Medulla oblongata (tissue), 1 donor: ENCODE measurements at regions not wholly inside any gene's neighbourhood (a gene's known extent, or its start where the extent isn't known, plus 50 kb on each side); places are given as distances from the start of the nearest gene placed in this dataset.
"Not testable (repeated sequence)": the region's sequence is repeated elsewhere in the genome, so short reads cannot be mapped to it uniquely, and the experiment has no call there.

Source experiments
- DNase-seq: peaks from one replicate; pipeline ENCODE4 v3.0.0-alpha.2; 2015; ENCODE audit errors: extremely low spot score

- no peak for DNase-seq
Observed at GRCh38 chr13:74731731-74732130, 597.5 kb upstream of the KLF12 start.

DNA sequence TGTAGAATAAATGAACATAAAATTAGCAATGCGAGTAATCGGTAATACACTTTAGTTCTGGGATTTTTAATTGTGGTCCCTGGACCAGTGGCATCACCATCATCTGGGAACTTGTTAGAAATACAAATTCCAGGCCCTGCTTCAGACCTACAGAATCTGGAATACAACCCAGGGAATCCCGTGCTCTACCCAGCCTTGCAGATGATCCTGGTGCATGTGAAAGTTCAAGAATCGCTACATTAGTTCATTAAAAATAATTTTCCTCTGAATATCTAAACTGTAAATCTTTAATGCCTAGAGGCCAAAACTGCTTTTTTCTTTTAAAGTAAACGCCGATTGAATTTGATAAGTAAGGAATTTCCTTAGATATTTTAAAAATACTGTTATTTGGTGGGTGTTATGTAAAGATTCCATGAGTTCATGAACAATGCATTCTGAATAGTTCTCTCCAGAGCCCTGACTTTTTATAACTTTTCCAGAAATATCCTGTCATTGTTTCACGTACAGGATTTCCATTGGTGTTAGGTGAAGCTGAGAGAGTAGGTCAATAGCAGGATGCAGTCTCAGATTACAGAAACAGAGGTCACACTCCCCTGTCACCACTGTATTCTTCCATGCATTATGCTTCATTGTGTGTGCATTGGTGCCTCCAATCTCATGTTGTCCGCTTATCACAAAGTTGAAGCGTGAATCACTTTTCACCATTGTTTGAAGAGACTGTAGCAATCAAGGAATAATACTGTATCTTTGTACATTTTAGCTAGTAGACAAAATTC is 596.5 kb upstream of the KLF12 start:
- no peak for DNase-seq

- no peak for DNase-seq
Observed at GRCh38 chr13:74726206-74726605, 592.0 kb upstream of the KLF12 start.

DNA sequence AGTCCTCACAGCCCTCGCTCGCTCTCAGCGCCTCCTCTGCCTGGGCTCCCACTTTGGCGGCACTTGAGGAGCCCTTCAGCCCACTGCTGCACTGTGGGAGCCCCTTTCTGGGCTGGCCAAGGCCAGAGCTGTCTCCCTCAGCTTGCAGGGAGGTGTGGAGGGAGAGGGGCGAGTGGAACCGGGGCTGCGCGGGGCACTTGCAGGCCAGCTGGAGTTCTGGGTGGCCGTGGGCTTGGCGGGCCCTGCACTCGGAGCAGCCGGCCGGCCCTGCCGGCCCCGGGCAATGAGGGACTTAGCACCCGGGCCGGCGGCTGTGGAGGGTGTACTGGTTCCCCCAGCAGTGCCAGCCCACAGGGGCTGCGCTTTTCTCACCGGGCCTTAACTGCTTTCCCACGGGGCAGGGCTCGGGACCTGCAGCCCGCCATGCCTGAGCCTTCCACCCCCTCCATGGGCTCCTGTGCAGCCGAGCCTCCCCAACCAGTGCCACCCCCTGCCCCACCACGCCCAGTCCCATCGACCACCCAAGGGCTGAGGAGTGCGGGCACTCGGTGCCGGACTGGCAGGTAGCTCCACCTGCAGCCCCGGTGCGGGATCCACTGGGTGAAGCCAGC is 584.1 kb upstream of the KLF12 start:
- DNase-seq: not testable (repeated sequence)

DNA sequence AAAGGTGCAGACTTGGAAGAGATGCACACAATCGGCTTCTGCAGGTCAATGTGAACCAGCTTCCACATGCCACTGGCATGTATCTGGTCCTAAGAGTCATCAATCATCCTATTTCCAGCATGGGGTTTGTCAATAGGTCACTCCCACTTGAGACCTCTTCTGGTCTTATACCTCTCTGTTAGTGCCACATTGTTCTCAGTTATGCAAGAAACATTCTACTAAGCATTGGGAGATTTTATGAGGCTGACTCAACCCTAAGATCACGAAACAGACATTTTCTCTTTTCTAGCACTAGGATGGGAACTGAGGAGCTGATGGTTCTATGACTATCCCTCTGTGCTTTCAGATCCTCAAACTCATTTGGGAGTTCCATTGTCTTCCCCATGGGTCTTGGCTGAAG is 581.5 kb upstream of the KLF12 start:
- no peak for DNase-seq

DNA sequence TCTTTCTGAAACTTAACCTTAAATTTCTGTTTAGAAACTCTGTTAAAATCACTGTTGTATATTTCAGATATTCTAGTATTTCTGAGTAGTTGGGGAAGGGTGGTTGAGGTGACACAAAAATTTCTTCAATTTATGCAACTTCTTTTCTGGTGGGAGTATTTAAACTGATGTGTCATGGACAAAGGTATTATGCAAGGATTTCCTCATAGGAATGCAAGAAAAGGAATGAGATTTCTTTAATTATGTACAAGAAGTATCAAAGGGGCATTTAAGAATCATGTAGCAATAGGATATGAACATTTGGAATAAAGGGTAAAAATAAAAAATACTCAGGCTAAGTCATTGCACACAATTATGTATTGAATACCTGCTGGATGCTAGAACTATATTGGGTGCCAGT is 575.8 kb upstream of the KLF12 start:
- no peak for DNase-seq

- DNase-seq: no peak
Observed at GRCh38 chr13:74709226-74709625, 575.0 kb upstream of the KLF12 start.

GRCh38 chr13:74708629-74709028 is 574.4 kb upstream of the KLF12 start:
- DNase-seq: no peak

- DNase-seq: no peak
Observed at GRCh38 chr13:74707291-74707690, 573.1 kb upstream of the KLF12 start.

GRCh38 chr13:74706801-74707200 is 572.6 kb upstream of the KLF12 start:
- DNase-seq: no peak

- DNase-seq: no peak
Observed at GRCh38 chr13:74705438-74705837, 571.2 kb upstream of the KLF12 start.

DNA sequence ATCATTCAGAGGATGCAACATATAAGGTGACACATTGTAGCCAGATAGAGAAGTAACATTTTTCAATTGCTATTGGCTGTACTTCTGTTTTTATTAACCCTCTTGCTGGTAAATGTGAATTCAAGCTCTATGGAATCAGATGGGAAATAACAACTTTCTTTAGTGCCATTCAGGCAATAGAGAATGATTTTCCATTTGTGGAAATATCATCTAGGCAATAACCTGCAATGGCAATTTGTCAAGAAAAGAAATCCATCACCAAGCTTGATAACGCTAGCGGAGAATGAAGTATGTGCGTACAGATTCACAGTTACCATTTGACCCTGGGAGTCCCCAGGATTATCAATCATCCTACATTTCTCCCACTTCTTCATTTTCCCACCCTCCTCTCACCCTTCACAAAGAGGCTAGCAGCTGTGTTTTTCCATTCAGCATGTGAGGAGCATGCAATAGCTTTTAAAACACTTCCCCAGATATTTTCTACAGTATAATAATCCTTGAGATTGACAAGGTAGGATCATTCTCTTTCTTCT is 569.7 kb upstream of the KLF12 start:
- no peak for DNase-seq

DNA sequence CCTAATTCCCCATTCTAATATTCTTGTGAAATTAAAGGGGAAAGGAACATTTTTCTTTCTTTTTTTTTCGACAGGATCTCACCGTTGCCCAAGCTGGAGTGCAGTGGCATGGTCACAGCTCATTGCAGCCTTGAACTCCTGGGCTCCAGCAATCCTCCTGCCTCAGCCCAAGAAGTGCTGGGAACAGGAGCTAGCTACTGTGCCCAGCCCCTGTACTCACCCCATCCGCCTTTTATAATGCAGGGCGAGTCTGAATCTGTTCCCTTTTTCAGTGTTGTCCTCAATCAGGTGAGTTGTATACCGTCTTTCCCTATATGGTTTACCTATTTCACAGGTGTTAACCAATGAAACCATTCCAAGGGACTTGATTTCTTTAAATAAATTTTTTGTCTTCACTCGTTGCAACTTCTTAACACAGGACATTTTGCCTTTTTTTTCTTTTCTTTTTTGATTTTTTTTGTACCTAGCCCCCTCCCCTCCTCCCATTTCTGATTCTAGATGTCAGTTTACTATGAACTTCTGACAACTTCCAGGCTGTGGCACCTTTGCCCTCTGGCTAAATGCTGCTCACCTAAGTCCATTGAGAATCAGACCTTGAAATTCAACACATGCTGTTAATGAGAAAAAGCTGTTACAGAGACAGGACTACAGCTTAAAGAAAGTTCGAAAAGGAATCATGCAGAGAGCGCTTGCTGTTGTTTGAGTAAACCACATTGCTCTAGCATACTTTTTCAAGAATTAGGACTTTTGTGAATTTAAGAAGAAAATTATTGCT is 562.1 kb upstream of the KLF12 start:
- no peak for DNase-seq

DNA sequence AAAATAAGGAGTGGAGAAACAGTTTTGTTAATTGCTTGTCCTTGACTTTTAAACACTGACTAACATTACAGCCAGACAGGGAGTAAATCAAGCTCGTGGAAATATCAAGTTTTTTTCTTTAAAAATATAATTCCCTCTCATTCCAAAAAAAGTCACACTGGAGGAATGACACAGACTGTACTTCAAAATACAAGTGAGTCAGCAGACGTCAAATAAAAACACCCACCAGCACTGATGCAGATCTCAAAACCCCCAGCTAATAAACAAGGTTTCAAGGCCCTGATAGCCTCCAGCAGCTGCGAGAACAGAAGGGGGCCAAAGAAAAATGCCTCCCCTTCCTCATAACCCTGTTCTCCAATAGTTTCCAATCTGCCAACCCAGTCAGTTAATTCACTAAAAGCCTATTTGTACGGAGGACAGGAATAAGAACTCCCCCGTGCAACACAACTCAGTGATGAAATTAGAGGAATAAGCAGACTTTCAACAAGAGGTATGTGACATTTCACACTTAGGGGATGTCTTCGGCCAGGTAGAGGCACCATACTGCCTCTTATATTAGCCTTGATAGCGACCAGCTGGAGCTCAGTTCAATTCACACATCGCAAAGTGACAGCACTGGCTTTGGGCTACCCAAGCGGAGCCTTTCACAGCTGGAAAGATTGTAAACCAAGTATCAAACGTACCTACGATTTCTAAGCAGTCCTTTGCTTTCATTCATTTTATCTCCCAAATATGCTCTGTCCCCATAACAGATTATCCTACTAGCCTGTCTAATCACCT is 561.0 kb upstream of the KLF12 start:
- DNase-seq: no peak

- DNase-seq: no peak
Observed at GRCh38 chr13:74687442-74688182, 553.4 kb upstream of the KLF12 start.

DNA sequence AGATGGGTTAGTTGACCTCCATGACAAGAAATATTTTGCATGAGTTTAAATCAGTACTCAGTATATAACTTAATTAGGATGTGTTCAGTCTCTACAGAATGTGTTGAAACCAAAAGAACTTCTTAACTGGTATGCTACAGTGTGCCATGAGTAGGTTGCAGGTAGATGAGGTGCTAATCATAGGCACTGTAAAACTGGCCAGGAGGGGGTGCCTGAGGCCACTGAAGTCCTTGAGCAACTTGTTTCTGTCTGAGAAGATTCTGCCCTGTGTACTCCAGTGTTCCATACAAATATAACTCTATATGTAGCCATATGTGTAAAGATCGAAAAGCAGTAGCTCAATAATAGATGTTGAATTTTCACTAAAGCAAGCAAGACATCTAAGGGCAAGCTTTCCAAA is 549.2 kb upstream of the KLF12 start:
- no peak for DNase-seq

DNA sequence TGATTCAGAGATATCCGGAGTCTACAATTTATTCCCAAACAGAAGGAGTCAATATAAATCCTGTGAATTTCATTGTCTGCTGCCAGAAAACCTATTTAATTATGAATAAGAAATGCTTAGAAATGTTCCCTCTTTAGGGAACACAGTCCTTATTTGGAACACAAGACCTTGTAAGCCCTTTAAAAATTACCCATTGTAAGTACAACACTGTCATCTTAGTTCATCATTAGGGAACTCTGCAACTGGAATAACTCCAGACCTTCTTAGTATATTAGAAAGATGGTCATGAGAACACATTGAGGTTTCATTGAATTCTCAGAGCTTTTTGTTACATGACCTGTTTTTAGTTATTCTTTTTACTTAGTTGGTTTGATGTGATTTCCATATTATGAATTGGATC is 548.5 kb upstream of the KLF12 start:
- DNase-seq: no peak

- DNase-seq: no peak
Observed at GRCh38 chr13:74681891-74682290, 547.7 kb upstream of the KLF12 start.

DNA sequence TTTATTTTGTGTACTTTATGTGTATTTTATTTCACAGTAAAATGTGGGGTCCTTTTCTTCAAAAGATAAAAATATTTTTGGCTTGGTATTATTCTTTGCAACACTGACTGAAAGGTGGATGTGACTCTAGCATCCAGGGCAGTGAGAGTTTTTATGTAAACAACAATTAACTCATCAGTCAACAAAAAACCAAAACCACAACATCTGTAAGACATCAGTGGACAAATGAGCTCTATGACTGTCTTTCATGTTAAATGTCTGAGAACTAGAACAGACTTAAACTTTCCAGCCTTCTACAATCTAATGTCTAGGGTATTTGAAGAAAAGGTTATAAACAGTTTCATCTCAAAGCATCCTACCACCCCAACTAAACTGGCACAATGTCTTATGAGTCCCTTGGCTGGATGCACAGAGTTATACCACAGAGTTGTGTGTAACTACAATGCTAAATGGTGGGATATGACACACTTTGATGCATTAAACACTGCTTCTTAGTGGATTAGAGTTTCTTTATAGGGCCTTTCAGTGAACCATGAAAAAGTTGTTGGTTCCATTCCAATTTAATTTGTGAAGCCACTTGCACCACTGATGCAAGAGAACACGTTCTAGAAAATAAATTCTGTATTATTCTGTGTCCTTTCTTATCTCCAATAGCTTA is 544.2 kb upstream of the KLF12 start:
- DNase-seq: no peak

DNA sequence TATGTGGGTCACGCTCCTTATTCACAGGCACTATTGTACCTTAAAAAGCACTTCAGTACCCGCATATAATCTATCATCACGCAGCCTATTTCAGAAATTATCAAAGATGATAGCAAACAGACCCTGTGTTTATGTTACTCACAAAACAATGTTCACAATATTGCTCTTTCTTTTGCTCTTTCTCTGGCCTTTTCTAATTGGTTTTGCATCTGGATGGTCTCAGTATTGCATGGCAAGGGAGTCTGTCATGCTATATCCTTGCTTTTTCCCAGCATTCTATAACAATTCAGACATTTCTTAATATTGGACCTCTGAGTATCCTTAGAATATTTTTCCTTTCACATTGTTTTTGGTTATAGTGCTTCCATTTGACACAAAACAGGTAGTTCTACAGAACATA is 541.8 kb upstream of the KLF12 start:
- no peak for DNase-seq

GRCh38 chr13:74675182-74675581 is 541.0 kb upstream of the KLF12 start:
- peak; percentile 4 for DNase-seq
